ENCODE measurements at regions not wholly inside any gene's neighbourhood (a gene's known extent, or its start where the extent isn't known, plus 50 kb on each side); places are given as distances from the start of the nearest gene placed in this dataset.

- DNase-seq (ENCODE audit: low read depth in 2 of 2): no peak
These were observed 140.7 kb downstream of the TM9SF2 start for GRCh38 chr13:99642006-99642405.

- DNase-seq (ENCODE audit: low read depth in 2 of 2): no peak
These were observed 139.0 kb downstream of the TM9SF2 start for GRCh38 chr13:99640260-99640659.

- no peak for DNase-seq (ENCODE audit: low read depth in 2 of 2)
These were observed 137.9 kb downstream of the TM9SF2 start for GRCh38 chr13:99639126-99639525.

GRCh38 chr13:99636728-99637353 is 135.6 kb downstream of the TM9SF2 start:
- DNase-seq (ENCODE audit: low read depth in 2 of 2): no peak

GRCh38 chr13:99636306-99636705 is 135.0 kb downstream of the TM9SF2 start:
- DNase-seq (ENCODE audit: low read depth in 2 of 2): no peak

GRCh38 chr13:99634672-99635071 is 133.4 kb downstream of the TM9SF2 start:
- DNase-seq (ENCODE audit: low read depth in 2 of 2): no peak

- no peak for DNase-seq (ENCODE audit: low read depth in 2 of 2)
These were observed 129.1 kb downstream of the TM9SF2 start for GRCh38 chr13:99630269-99630898.

GRCh38 chr13:99629641-99630040 is 128.4 kb downstream of the TM9SF2 start:
- no peak for DNase-seq (ENCODE audit: low read depth in 2 of 2)

GRCh38 chr13:99628442-99628841 is 127.2 kb downstream of the TM9SF2 start:
- no peak for DNase-seq (ENCODE audit: low read depth in 2 of 2)

- no peak for DNase-seq (ENCODE audit: low read depth in 2 of 2)
These were observed 125.3 kb downstream of the TM9SF2 start for GRCh38 chr13:99626461-99627082.

GRCh38 chr13:99624936-99625540 is 123.8 kb downstream of the TM9SF2 start:
- no peak for DNase-seq (ENCODE audit: low read depth in 2 of 2)

GRCh38 chr13:99620806-99621205 is 119.5 kb downstream of the TM9SF2 start:
- no peak for DNase-seq (ENCODE audit: low read depth in 2 of 2)

- DNase-seq (ENCODE audit: low read depth in 2 of 2): no peak
These were observed 117.9 kb downstream of the TM9SF2 start for GRCh38 chr13:99619207-99619606.

GRCh38 chr13:99617474-99618255 is 116.4 kb downstream of the TM9SF2 start:
- DNase-seq (ENCODE audit: low read depth in 2 of 2): no peak

- DNase-seq (ENCODE audit: low read depth in 2 of 2): no peak
These were observed 113.2 kb downstream of the TM9SF2 start for GRCh38 chr13:99614465-99614885.
